ENCODE measurements at regions not wholly inside any gene's neighbourhood (a gene's known extent, or its start where the extent isn't known, plus 50 kb on each side); places are given as distances from the start of the nearest gene placed in this dataset.

DNA sequence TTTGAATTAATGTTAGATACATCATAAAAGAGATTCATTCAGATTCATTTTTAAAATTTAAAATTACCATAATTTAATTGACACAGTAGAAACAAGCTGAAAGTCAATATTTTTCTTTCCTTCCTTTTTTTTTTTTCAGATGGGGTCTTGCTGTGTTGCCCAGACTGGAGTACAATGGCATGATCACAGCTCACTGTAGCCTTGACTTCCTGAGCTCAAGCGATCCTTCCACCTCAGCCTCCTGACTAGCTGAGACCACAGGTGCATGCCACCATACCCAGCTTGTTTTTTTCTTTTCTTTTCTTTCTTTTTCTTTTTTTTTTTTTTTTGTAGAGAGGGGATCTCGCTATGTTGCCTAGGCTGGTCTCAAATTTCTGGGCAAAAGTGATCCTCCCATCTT lies 131.6 kb upstream of the TBCA start:
- Histone ChIP-seq H2BK15ac (ENCODE audit: low read depth, low read length) (no peak overlapping the region; the same call in 2 of the 3 replicates), H3K56ac (ENCODE audit: extremely low read depth, insufficient read depth, low read length) (no peak overlapping the region), H3K36me3 (ENCODE audit: control insufficient read depth, insufficient read depth, low read length) (no peaks in the 10 kb centered on the region), H2AFZ (replicated peaks; ENCODE audit: low read length, poor library complexity) (no peak overlapping the region), H3K14ac (replicated peaks; ENCODE audit: low read depth, low read length) (no peak overlapping the region), H3K4me3 (ENCODE audit: insufficient read depth, low read depth, low read length) (no peak overlapping the region), H4K5ac (ENCODE audit: low read depth, low read length) (no peak overlapping the region), H3K9ac (ENCODE audit: low read depth, low read length) (no peak overlapping the region), H2BK20ac (ENCODE audit: low read depth, low read length) (no peak overlapping the region), H3K9me3 (ENCODE audit: control insufficient read depth, insufficient read depth, low read length) (no peaks in the 10 kb centered on the region), H3K23ac (ENCODE audit: low read depth, low read length) (no peak overlapping the region), H3K9me1 (ENCODE audit: insufficient read depth, low read length) (no peaks in the 10 kb centered on the region), H4K8ac (ENCODE audit: low read depth in 2 of 2, low read length in 2 of 2) (no peak overlapping the region), H2AK5ac (ENCODE audit: low read depth, low read length) (no peak overlapping the region), H4K91ac (ENCODE audit: insufficient read depth, low read depth, low read length) (no peak overlapping the region), H2BK120ac (ENCODE audit: low read depth, low read length) (no peak overlapping the region), H3K4me1 (ENCODE audit: control insufficient read depth, insufficient read depth, low read length) (no peaks in the 10 kb centered on the region), H4K20me1 (ENCODE audit: insufficient read depth, low read length) (no peaks in the 10 kb centered on the region), H2BK5ac (ENCODE audit: low read depth, low read length, poor library complexity, severe bottlenecking) (no peak overlapping the region), H2AK9ac (replicated peaks; ENCODE audit: low read depth, low read length, poor library complexity) (no peak overlapping the region), H3K27ac (ENCODE audit: insufficient read depth, low read length) (no peak overlapping the region), H3K4ac (ENCODE audit: low read depth, low read length) (no peak overlapping the region), H3K18ac (ENCODE audit: low read depth, low read length) (no peak overlapping the region), H3K4me2 (ENCODE audit: low read depth, low read length) (no peak overlapping the region), H3K27me3 (ENCODE audit: control insufficient read depth, insufficient read depth, low read length) (peaks cover 8% of the 10 kb centered on the region), H3K79me1 (ENCODE audit: low read depth in 1 of 2, low read length in 2 of 2) (no peaks in the 10 kb centered on the region)
- DNase-seq (no peak), ATAC-seq (ENCODE audit: low read depth) (no peak)
- no TSS peak for BruUV-seq (replicated peaks)
- in situ Hi-C loops (cut with MboI; ENCODE audit: low sequenced_read_pairs) (no loop called here), dilution Hi-C loops (cut with HindIII; ENCODE audit: low sequenced_read_pairs, unreplicated experiment) (no loop called here), intact Hi-C loops (cut with micrococcal nuclease) (no loop called here)
- TF ChIP-seq, protein P1, sequence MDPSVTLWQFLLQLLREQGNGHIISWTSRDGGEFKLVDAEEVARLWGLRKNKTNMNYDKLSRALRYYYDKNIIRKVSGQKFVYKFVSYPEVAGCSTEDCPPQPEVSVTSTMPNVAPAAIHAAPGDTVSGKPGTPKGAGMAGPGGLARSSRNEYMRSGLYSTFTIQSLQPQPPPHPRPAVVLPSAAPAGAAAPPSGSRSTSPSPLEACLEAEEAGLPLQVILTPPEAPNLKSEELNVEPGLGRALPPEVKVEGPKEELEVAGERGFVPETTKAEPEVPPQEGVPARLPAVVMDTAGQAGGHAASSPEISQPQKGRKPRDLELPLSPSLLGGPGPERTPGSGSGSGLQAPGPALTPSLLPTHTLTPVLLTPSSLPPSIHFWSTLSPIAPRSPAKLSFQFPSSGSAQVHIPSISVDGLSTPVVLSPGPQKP (IDR thresholded peaks at IDR 0.05; ENCODE audit: borderline replicate concordance, low read depth, low read length): no peak
- TF ChIP-seq MAFK (IDR thresholded peaks at IDR 0.05; ENCODE audit: low read depth, low read length) (no peak), POLR2A (IDR thresholded peaks at IDR 0.05; ENCODE audit: low read depth, low read length) (no peak), RAD21 (IDR thresholded peaks at IDR 0.05; ENCODE audit: low read length) (no peak), CHD1 (IDR thresholded peaks at IDR 0.05; ENCODE audit: low read depth, low read length) (no peak), CEBPB (IDR thresholded peaks at IDR 0.05; ENCODE audit: low read depth, low read length) (no peak), FOS (IDR thresholded peaks at IDR 0.05; ENCODE audit: low read depth, low read length) (no peak), RCOR1 (IDR thresholded peaks at IDR 0.05; ENCODE audit: insufficient replicate concordance, low read length) (no peak), MAZ (IDR thresholded peaks at IDR 0.05; ENCODE audit: borderline replicate concordance, low read depth, low read length) (no peak), RFX5 (IDR thresholded peaks at IDR 0.05; ENCODE audit: low read depth, low read length) (no peak)
- TF ChIP-seq, protein P2, sequence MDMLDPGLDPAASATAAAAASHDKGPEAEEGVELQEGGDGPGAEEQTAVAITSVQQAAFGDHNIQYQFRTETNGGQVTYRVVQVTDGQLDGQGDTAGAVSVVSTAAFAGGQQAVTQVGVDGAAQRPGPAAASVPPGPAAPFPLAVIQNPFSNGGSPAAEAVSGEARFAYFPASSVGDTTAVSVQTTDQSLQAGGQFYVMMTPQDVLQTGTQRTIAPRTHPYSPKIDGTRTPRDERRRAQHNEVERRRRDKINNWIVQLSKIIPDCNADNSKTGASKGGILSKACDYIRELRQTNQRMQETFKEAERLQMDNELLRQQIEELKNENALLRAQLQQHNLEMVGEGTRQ (IDR thresholded peaks at IDR 0.05; ENCODE audit: low read depth, low read length): no peak
- TF ChIP-seq, protein P3, sequence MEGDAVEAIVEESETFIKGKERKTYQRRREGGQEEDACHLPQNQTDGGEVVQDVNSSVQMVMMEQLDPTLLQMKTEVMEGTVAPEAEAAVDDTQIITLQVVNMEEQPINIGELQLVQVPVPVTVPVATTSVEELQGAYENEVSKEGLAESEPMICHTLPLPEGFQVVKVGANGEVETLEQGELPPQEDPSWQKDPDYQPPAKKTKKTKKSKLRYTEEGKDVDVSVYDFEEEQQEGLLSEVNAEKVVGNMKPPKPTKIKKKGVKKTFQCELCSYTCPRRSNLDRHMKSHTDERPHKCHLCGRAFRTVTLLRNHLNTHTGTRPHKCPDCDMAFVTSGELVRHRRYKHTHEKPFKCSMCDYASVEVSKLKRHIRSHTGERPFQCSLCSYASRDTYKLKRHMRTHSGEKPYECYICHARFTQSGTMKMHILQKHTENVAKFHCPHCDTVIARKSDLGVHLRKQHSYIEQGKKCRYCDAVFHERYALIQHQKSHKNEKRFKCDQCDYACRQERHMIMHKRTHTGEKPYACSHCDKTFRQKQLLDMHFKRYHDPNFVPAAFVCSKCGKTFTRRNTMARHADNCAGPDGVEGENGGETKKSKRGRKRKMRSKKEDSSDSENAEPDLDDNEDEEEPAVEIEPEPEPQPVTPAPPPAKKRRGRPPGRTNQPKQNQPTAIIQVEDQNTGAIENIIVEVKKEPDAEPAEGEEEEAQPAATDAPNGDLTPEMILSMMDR (conservative IDR thresholded peaks at IDR 0.05; ENCODE audit: low read depth, low read length): no peak
- ChIA-PET CTCF (interaction anchor here (0.6 kb wide), 1 partner anchor 31 kb away, joined by 4 read pairs; no protein-coding TSS in a partner anchor), POLR2A (ENCODE audit: unreplicated experiment) (no interaction called here)
- WGBS, 2 experiments (ENCODE audit: extremely low coverage in 2 of 2, insufficient read length in 1 of 2): no CpG with 5 or more reads among the region's 2 CpGs

Data from IMR-90 (cell line).